ENCODE measurements at regions not wholly inside any gene's neighbourhood (a gene's known extent, or its start where the extent isn't known, plus 50 kb on each side); places are given as distances from the start of the nearest gene placed in this dataset.
"Not testable (repeated sequence)": the region's sequence is repeated elsewhere in the genome, so short reads cannot be mapped to it uniquely, and the experiment has no call there.

DNA sequence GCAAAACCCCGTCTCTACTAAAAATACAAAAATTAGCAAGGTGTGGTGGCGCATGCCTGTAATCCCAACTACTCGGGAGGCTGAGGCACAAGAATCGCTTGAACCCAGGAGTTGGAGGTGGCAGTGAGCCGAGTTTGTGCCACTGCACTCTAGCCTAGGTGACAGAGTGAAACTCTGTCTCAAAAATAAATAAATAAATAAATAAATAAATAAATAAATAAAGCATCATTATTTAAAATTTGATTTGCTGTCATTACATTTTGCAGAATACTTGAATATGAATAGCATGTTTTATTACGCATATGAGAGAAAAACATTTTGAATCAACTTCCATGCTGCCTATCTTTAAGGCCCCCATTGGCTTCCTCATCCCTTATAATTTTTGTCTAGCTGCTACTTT lies 53.4 kb upstream of the MED14 start:
- ATAC-seq; H3K27ac Mint-ChIP-seq; DNase-seq (ENCODE audit: low spot score); H3K4me3 Mint-ChIP-seq; H3K4me1 Mint-ChIP-seq (ENCODE audit: low read depth in 2 of 2); H3K36me3 Mint-ChIP-seq; H3K9me3 Mint-ChIP-seq: not testable (repeated sequence)
- H3K27me3 Mint-ChIP-seq = peaks cover 0 to 17% of the 10 kb centered on the region in 2 donors

DNA sequence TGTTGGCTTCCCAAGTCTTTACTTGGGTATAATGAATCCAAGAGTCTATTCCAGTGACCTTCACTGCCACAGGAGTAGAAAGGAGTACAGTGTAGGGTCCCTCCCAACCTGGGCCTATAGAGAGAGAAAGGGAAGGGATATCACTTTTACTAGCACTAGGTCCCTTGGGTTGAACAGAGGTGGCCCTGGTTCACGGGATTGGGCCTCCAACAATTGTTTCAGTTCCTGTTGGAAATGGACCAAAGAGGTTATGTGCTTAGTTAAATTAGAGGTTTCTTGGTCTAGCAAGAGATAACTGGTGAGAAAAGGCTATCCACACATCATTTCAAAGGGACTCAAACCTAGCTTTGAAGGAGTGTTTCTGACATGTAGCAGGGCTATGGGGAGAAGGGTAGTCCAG lies 57.1 kb upstream of the MED14 start:
- H3K27ac Mint-ChIP-seq = no peak overlapping the region
- DNase-seq (ENCODE audit: low spot score) (no peak), ATAC-seq (no peak)

DNA sequence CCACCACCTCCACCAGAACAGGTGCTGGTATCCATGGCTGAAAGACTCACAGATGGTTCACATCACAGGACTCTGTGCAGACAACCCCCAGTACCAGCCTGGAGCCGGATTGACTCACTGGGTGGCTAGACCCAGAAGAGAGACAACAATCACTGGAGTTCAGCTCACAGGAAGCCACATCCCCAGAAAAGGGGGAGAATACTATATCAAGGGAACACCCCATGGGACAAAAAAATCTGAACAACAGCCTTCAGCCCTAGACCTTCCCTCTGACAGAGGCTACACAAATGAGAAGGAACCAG lies 59.4 kb upstream of the MED14 start:
- not testable (repeated sequence) for H3K36me3 Mint-ChIP-seq; H3K4me1 Mint-ChIP-seq (ENCODE audit: low read depth in 2 of 2); H3K4me3 Mint-ChIP-seq; H3K9me3 Mint-ChIP-seq; DNase-seq (ENCODE audit: low spot score); ATAC-seq
- Mint-ChIP-seq H3K27me3 (peaks cover 10 to 33% of the 10 kb centered on the region in 2 donors), H3K27ac (peak overlapping the region in 1 of 2 donors; percentile 67)

More for the DNA sequence above, 57.1 kb upstream of the MED14 start:
- H3K36me3 Mint-ChIP-seq = no peaks in the 10 kb centered on the region
- no peak overlapping the region for H3K4me3 Mint-ChIP-seq
- no peaks in the 10 kb centered on the region for H3K9me3 Mint-ChIP-seq
- peaks cover 5 to 21% of the 10 kb centered on the region in 2 donors for H3K27me3 Mint-ChIP-seq
- peaks cover 0 to 6% of the 10 kb centered on the region in 2 donors for H3K4me1 Mint-ChIP-seq (ENCODE audit: low read depth in 2 of 2)

DNA sequence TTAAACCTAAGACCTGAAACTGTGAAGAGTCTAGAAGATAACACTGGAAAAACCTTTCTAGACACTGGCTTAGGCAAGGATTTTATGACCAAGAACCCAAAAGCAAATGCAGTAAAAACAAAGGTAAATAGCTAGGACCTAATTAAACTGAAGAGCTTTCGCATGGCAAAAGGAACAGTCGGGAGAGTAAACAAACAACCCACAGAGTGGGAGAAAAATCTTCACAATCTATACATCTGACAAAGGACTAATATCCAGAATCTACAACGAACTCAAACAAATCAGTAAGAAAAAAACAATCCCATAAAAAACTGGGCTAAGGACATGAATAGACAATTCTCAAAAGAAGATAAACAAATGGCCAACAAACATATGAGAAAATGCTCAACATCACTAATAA lies 64.4 kb upstream of the MED14 start:
- not testable (repeated sequence) for H3K27ac Mint-ChIP-seq; DNase-seq (ENCODE audit: low spot score); H3K9me3 Mint-ChIP-seq; H3K4me3 Mint-ChIP-seq; H3K36me3 Mint-ChIP-seq; ATAC-seq; H3K4me1 Mint-ChIP-seq (ENCODE audit: low read depth in 2 of 2)
- H3K27me3 Mint-ChIP-seq = peaks cover 10 to 38% of the 10 kb centered on the region in 2 donors

DNA sequence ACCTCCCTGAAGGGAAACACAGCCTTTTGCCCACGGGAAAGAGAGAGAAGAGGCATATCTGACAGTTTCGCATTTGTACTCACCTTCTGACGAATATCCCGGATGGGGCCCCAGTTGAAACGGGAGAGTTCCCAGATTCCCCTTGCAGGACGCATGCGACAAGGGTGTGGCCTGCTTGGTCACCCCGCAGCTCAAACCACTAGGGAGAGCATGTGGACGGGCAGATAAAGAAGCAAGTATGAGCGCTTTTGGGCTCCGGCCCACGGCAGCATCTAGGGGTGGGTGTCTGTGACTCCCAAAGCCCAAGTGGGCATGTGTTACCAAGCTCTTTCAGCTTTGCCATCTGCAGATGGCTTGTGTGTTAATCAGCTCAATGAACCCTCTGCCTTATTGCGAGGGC lies 70.1 kb upstream of the MED14 start:
- no peaks in the 10 kb centered on the region for H3K9me3 Mint-ChIP-seq
- ATAC-seq = no peak
- H3K4me3 Mint-ChIP-seq = no peak overlapping the region
- no peaks in the 10 kb centered on the region for H3K4me1 Mint-ChIP-seq (ENCODE audit: low read depth in 2 of 2)
- H3K27me3 Mint-ChIP-seq = peaks cover 0 to 11% of the 10 kb centered on the region in 2 donors
- H3K27ac Mint-ChIP-seq = no peak overlapping the region
- no peaks in the 10 kb centered on the region for H3K36me3 Mint-ChIP-seq
- DNase-seq (ENCODE audit: low spot score) = no peak

DNA sequence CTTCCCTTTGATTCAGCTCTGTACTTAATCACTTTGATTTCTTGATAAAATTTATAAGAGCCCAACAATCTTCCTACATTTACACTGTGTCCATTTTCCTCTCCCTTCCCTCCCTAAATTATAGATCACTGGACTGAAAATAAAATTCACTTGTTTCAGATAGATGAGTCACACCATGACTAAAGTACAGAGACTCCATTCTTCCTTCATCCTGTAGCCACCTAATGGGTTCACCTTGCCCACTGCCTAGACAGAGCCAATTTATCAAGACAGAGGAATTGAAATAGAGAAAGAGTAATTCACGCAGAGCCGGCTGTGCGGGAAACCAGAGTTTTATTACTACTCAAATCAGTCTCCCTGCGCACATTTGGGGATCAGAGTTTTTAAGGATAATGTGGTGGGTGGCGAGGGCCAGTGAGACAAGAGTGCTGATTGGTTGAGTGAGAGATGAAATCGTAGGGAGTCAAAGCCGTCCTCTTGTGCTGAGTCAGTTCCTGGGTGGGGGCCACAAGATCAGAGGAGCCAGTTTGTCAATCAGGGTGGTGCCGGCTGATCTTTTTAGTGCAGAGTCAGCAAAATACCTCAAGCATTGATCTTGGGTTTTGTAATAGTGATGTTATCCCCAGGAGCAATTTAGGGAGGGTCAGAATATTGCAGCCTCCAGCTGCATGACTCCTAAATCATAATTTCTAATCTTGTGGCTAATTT lies 71.3 kb upstream of the MED14 start:
- no peaks in the 10 kb centered on the region for H3K36me3 Mint-ChIP-seq
- no peaks in the 10 kb centered on the region for H3K9me3 Mint-ChIP-seq
- peak overlapping the region in 1 of 2 donors; percentile 4 for H3K27ac Mint-ChIP-seq
- peaks cover 0 to 11% of the 10 kb centered on the region in 2 donors for H3K27me3 Mint-ChIP-seq
- no peak for DNase-seq (ENCODE audit: low spot score)
- H3K4me1 Mint-ChIP-seq (ENCODE audit: low read depth in 2 of 2) = no peaks in the 10 kb centered on the region
- ATAC-seq = no peak
- no peak overlapping the region for H3K4me3 Mint-ChIP-seq

DNA sequence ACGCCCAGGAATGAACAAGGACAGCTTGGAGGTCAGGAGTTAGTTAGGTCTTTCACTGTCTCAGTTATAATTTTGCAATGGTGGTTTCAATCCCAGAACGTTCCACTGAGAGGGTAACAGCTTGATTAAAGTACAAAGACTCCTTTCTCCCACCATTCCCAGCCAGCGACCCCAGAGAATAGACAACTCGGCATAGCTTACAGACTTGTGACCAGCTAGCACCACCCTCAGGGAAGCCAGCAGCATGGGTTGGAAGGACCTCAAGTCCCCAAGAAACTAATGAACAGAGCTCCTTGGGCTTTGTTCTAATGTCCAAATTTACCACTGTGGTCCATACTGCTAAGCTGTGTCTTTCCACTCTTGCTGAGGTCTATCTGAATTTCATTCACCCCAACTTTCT lies 72.0 kb upstream of the MED14 start:
- no peak for DNase-seq (ENCODE audit: low spot score)
- H3K36me3 Mint-ChIP-seq = no peaks in the 10 kb centered on the region
- H3K27ac Mint-ChIP-seq = no peak overlapping the region
- peaks cover 0 to 11% of the 10 kb centered on the region in 2 donors for H3K27me3 Mint-ChIP-seq
- no peak overlapping the region for H3K4me3 Mint-ChIP-seq
- H3K4me1 Mint-ChIP-seq (ENCODE audit: low read depth in 2 of 2) = no peaks in the 10 kb centered on the region
- no peak for ATAC-seq
- H3K9me3 Mint-ChIP-seq = no peaks in the 10 kb centered on the region

DNA sequence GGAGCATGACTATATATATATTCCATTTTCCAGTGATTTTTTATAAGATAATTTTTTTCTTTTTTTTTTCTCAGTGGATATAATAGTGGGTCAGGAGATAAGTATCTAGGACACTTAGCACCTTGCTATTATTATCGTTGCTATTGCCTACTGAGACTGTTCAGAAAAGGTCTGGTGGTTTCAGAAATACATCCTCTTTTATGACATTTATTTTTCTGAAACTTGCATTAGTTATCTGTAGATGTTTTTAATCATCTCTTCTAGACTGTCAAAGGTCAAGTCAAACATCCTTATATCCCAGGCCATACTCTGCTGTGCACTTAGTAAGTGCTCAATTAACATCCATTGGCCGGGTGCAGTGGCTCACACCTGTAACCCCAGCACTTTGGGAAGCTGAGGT lies 72.9 kb upstream of the MED14 start:
- Mint-ChIP-seq H3K4me1 (ENCODE audit: low read depth in 2 of 2) (no peaks in the 10 kb centered on the region), H3K27me3 (peaks cover 0 to 10% of the 10 kb centered on the region in 2 donors), H3K36me3 (no peaks in the 10 kb centered on the region), H3K27ac (no peak overlapping the region), H3K9me3 (no peaks in the 10 kb centered on the region), H3K4me3 (no peak overlapping the region)
- DNase-seq (ENCODE audit: low spot score) (no peak), ATAC-seq (no peak)

DNA sequence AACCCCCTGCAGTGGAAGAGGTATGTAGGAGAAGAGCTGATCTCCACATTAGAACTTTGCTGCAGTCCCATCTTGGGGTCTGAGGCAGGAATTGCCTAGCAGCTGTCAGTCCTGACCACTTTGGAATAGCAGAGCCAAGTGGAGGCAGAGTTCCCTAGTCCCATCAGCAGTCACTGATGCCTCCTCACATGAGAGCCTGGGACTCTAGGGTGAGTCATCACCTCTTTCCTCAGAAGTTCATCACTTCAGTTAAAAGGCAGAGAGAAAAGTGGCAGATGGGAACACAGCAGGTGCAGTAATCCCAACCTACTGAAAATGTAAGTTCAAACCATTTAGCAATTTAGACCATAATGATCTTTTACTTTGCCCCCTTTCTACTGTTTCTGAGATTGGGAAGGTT lies 73.9 kb upstream of the MED14 start:
- Mint-ChIP-seq H3K9me3 (no peaks in the 10 kb centered on the region), H3K36me3 (no peaks in the 10 kb centered on the region), H3K4me3 (no peak overlapping the region), H3K27ac (no peak overlapping the region), H3K4me1 (ENCODE audit: low read depth in 2 of 2) (no peaks in the 10 kb centered on the region), H3K27me3 (peaks cover 0 to 7% of the 10 kb centered on the region in 2 donors)
- DNase-seq (ENCODE audit: low spot score) (no peak), ATAC-seq (no peak)

DNA sequence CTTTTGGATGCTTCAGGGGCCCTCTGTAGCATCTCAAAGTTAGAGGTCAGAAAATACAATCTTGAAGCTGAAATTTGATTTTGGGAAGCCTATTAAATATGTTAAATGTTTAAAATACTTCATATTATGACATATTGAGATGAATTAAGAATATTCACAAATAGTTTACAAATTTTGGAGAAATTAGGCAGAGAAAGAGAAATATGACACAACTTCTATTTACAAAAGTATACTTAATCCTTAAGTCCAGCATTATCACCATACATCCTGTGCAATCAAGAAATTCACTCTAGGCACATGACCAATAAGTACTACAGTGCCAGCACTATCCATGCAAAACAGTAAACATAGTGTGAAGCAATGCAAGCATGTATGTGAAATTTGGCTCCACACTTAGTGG lies 79.7 kb upstream of the MED14 start:
- ATAC-seq; H3K27me3 Mint-ChIP-seq; H3K9me3 Mint-ChIP-seq; H3K4me1 Mint-ChIP-seq (ENCODE audit: low read depth in 2 of 2); DNase-seq (ENCODE audit: low spot score); H3K4me3 Mint-ChIP-seq; H3K27ac Mint-ChIP-seq; H3K36me3 Mint-ChIP-seq: not testable (repeated sequence)

DNA sequence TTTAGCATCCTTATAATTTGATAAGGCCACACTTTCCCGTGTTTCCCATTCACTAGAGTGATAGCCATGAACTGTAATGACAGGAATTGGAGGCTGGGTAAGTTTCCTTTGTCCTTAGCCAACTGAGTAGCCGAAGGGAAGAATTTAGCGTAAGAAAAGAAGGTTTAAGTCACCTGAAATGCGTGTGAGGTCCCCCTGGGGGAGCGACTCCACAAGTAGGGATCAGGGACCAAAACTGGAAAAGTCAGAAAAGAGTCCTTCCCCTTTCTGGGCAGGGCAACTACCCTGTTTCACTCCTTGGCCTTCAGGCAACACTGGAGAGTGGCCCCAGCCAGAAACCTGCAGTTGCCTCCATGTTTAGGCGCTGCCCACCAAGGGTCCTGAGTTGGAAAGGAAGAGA lies 81.6 kb upstream of the MED14 start:
- ATAC-seq (no peak), DNase-seq (ENCODE audit: low spot score) (no peak)
- H3K36me3 Mint-ChIP-seq = no peaks in the 10 kb centered on the region
- H3K4me3 Mint-ChIP-seq = no peak overlapping the region
- H3K4me1 Mint-ChIP-seq (ENCODE audit: low read depth in 2 of 2) = no peaks in the 10 kb centered on the region
- H3K27me3 Mint-ChIP-seq = peaks cover 0 to 12% of the 10 kb centered on the region in 2 donors
- H3K27ac Mint-ChIP-seq = no peak overlapping the region
- no peaks in the 10 kb centered on the region for H3K9me3 Mint-ChIP-seq

DNA sequence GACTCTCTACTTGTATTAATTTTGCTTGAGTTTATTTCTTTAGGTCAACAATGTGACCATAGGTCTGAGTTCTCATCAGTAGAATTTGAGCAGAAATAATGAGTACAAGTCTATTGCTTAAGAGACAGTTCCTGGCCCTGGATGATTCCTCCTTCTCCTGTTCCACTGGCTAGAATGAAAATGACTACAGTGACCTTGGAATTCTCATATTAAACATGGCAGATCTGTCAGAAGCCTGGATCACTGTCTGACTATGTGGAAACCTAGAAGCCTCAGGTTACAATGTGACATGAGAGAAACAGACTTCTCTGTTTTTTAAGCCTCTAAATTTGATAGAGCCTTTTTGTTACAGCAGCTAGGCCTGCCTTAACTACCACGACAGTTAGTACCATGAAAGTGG lies 82.9 kb upstream of the MED14 start:
- no peaks in the 10 kb centered on the region for H3K4me1 Mint-ChIP-seq (ENCODE audit: low read depth in 2 of 2)
- no peaks in the 10 kb centered on the region for H3K9me3 Mint-ChIP-seq
- ATAC-seq (no peak), DNase-seq (ENCODE audit: low spot score) (no peak)
- H3K4me3 Mint-ChIP-seq = no peak overlapping the region
- H3K27ac Mint-ChIP-seq = no peak overlapping the region
- H3K27me3 Mint-ChIP-seq = peaks cover 0 to 17% of the 10 kb centered on the region in 2 donors
- H3K36me3 Mint-ChIP-seq = no peaks in the 10 kb centered on the region

DNA sequence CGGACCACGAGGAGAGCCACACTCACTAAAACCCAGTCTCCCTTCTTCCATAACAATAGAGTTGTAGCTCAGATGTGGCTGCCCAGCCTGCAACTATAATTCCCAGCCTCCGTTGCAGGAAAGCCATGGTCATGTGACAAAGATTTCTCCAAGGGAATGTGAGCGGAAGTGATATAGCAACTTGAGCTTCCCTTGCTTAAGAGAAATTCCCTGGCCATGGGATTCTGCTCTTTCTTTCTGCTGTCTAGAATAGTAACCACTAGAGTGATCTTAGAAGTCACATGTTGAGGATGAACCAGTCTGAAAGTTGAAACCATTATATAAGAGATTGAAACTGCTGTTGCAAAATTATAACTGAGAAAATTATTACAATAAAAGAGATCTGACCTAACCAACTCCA lies 86.4 kb upstream of the MED14 start:
- H3K36me3 Mint-ChIP-seq = no peaks in the 10 kb centered on the region
- no peak overlapping the region for H3K4me3 Mint-ChIP-seq
- no peaks in the 10 kb centered on the region for H3K4me1 Mint-ChIP-seq (ENCODE audit: low read depth in 2 of 2)
- H3K27me3 Mint-ChIP-seq = peaks cover 0 to 24% of the 10 kb centered on the region in 2 donors
- ATAC-seq (no peak), DNase-seq (ENCODE audit: low spot score) (no peak)
- H3K9me3 Mint-ChIP-seq = no peaks in the 10 kb centered on the region
- no peak overlapping the region for H3K27ac Mint-ChIP-seq

DNA sequence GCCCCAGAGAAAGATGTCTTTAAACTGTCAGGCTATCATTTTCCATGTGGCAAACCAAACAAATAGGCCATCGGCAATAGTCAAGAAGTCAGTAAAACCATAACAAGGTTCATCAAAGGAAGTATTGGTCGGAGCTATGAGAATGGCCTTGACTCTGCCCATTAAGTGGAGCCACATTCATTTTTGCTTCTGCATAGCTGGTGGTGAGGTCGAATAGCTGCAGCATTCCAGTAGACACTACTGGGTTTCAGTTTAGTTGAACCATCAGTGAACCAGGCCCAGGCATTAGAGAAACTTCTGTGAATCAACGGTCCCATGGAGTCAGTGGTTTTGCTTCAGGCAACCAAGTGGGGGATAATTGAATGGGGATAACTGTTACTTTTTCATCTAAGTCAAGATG lies 92.0 kb upstream of the MED14 start:
- H3K27ac Mint-ChIP-seq = no peak overlapping the region
- H3K36me3 Mint-ChIP-seq = no peaks in the 10 kb centered on the region
- no peak overlapping the region for H3K4me3 Mint-ChIP-seq
- DNase-seq (ENCODE audit: low spot score) (no peak), ATAC-seq (no peak)
- peaks cover 0 to 22% of the 10 kb centered on the region in 2 donors for H3K27me3 Mint-ChIP-seq
- no peaks in the 10 kb centered on the region for H3K4me1 Mint-ChIP-seq (ENCODE audit: low read depth in 2 of 2)
- no peaks in the 10 kb centered on the region for H3K9me3 Mint-ChIP-seq

DNA sequence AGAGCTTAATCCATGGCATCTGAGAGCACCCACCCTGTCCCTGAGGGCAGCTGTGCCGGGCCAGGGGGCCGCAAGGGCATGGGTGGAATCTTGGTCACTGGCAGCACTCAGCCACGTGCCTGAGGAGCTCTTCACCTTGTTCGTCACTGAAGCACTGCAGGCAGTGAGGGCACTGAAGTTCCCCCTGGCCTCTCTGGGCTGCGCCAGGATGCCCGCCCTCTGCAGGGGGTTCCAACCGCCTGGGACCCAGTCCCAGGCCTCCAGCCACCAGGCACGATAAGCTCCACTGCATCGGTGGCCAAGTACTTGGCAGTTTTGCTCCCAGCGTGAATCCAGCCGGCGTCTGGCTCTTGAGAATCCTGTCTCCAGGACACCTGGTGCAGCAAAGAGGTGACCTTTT lies 96.4 kb upstream of the MED14 start:
- Mint-ChIP-seq H3K36me3 (no peaks in the 10 kb centered on the region), H3K4me3 (no peak overlapping the region), H3K27ac (no peak overlapping the region), H3K9me3 (no peaks in the 10 kb centered on the region), H3K4me1 (ENCODE audit: low read depth in 2 of 2) (no peaks in the 10 kb centered on the region), H3K27me3 (peaks cover 0 to 14% of the 10 kb centered on the region in 2 donors)
- ATAC-seq (peak in 1 of 2 donors; percentile 3), DNase-seq (ENCODE audit: low spot score) (no peak)
